8988T (cell line): ENCODE measurements at regions not wholly inside any gene's neighbourhood (a gene's known extent, or its start where the extent isn't known, plus 50 kb on each side); places are given as distances from the start of the nearest gene placed in this dataset.

Source experiments
- DNase-seq: peaks from one replicate; pipeline ENCODE4 v3.0.0; 2011

GRCh38 chrX:727738-728621, 97.4 kb downstream of the SHOX start:
- DNase-seq, result no peak

GRCh38 chrX:725971-726370, 95.4 kb downstream of the SHOX start:
- no peak for DNase-seq

GRCh38 chrX:724256-724655, 93.7 kb downstream of the SHOX start:
- DNase-seq, result no peak

GRCh38 chrX:723781-724180, 93.2 kb downstream of the SHOX start:
- no peak for DNase-seq

- DNase-seq, result no peak
These were observed 90.8 kb downstream of the SHOX start for GRCh38 chrX:721354-721753.

- DNase-seq, result no peak
These were observed 90.2 kb downstream of the SHOX start for GRCh38 chrX:720825-721224.

- DNase-seq, result no peak
These were observed 89.7 kb downstream of the SHOX start for GRCh38 chrX:720250-720649.

GRCh38 chrX:716136-716535, 85.5 kb downstream of the SHOX start:
- no peak for DNase-seq

GRCh38 chrX:714131-714530, 83.5 kb downstream of the SHOX start:
- DNase-seq, result no peak
